Suprapubic skin (tissue), 4 donors: ENCODE measurements at regions not wholly inside any gene's neighbourhood (a gene's known extent, or its start where the extent isn't known, plus 50 kb on each side); places are given as distances from the start of the nearest gene placed in this dataset.

Source experiments
- DNase-seq, 2 donors: peaks; one replicate each; pipeline ENCODE4 v3.0.0-alpha.2; 2019; ENCODE audit warnings: low spot score in 2 of 2
- H3K27ac ChIP-seq: fragments of 200-600 bp; sonication (generic); one replicate; pipeline ENCODE4 v1.5.1; 2019
- H3K27me3 ChIP-seq: fragments of 200-600 bp; sonication (generic); one replicate; pipeline ENCODE4 v1.5.1; 2019
- H3K36me3 ChIP-seq: fragments of 200-600 bp; sonication (generic); one replicate; pipeline ENCODE4 v1.5.1; 2019
- H3K4me1 ChIP-seq: fragments of 200-600 bp; sonication (generic); one replicate; pipeline ENCODE4 v1.5.1; 2019
- H3K4me3 ChIP-seq: fragments of 200-600 bp; sonication (generic); one replicate; pipeline ENCODE4 v1.5.1; 2019; ENCODE audit warnings: mild to moderate bottlenecking
- H3K9me3 ChIP-seq: fragments of 200-600 bp; sonication (generic); one replicate; pipeline ENCODE4 v1.5.1; 2019
- EP300 ChIP-seq: sonication (generic); formaldehyde crosslinking; IDR thresholded peaks from one replicate; pipeline ENCODE4 v1.6.1; 2017; ENCODE audit warnings: antibody characterized with exemption
- POLR2A ChIP-seq, 2 donors: fragments of 450-650 bp; IDR thresholded peaks; one replicate each; pipeline ENCODE4 v1.6.1; 2017; ENCODE audit warnings: antibody characterized with exemption in 2 of 2, mild to moderate bottlenecking in 2 of 2, moderate library complexity in 2 of 2
- POLR2AphosphoS5 ChIP-seq, 3 donors: sonication (generic); formaldehyde crosslinking; IDR thresholded peaks; one replicate each; pipeline ENCODE4 v1.6.1; 2017; ENCODE audit warnings: antibody characterized with exemption in 3 of 3
- WGBS: methylation state at CpG from one replicate; pipeline ENCODE4 v1.1.5; 2018; 5-methylcytosine and 5-hydroxymethylcytosine counted together
- TF ChIP-seq, protein P1 (sequence below), 2 donors: fragments of 200-600 bp in 1 of 2; fragments of 450-650 bp in 1 of 2; sonication (generic) in 1 of 2; IDR thresholded peaks; one replicate each; pipeline ENCODE4 v1.5.1; 2016 to 2019; ENCODE audit warnings: antibody characterized with exemption in 2 of 2, mild to moderate bottlenecking in 1 of 2, moderate library complexity in 1 of 2

DNA sequence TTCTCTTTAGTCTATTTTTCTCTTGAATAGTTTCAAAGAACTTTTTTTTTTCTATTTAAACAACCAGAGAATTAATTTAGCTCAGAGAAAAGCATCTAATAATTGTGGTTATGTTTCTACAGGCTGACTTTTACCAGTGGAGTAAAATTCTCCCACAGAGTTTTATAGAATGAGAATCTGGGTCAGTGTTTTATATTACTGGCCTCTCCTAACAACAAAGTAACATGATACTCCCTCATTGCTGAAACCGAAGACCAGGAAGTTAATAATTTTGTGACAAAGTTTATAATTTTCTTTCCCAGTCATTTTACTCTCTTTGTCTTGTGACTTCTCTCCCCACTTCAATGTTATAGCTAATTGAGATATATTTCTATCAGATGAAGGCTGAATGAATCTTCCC is 946.9 kb downstream of the EPHA3 start:
- no peak for TF ChIP-seq POLR2A (IDR thresholded peaks at IDR 0.05)
- TF ChIP-seq EP300, result no peak
- TF ChIP-seq, protein P1, sequence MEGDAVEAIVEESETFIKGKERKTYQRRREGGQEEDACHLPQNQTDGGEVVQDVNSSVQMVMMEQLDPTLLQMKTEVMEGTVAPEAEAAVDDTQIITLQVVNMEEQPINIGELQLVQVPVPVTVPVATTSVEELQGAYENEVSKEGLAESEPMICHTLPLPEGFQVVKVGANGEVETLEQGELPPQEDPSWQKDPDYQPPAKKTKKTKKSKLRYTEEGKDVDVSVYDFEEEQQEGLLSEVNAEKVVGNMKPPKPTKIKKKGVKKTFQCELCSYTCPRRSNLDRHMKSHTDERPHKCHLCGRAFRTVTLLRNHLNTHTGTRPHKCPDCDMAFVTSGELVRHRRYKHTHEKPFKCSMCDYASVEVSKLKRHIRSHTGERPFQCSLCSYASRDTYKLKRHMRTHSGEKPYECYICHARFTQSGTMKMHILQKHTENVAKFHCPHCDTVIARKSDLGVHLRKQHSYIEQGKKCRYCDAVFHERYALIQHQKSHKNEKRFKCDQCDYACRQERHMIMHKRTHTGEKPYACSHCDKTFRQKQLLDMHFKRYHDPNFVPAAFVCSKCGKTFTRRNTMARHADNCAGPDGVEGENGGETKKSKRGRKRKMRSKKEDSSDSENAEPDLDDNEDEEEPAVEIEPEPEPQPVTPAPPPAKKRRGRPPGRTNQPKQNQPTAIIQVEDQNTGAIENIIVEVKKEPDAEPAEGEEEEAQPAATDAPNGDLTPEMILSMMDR (IDR thresholded peaks at IDR 0.05), result no peak
- no peak for TF ChIP-seq POLR2AphosphoS5 (IDR thresholded peaks at IDR 0.05)
- no peaks in the 10 kb centered on the region for H3K9me3 ChIP-seq
- H3K27ac ChIP-seq, result no peak overlapping the region
- WGBS, result 22% methylated on average over 1 of the region's 1 CpG
- no peaks in the 10 kb centered on the region for H3K27me3 ChIP-seq
- H3K4me1 ChIP-seq, result no peaks in the 10 kb centered on the region
- no peaks in the 10 kb centered on the region for H3K36me3 ChIP-seq
- no peak overlapping the region for H3K4me3 ChIP-seq
- no peak for DNase-seq

DNA sequence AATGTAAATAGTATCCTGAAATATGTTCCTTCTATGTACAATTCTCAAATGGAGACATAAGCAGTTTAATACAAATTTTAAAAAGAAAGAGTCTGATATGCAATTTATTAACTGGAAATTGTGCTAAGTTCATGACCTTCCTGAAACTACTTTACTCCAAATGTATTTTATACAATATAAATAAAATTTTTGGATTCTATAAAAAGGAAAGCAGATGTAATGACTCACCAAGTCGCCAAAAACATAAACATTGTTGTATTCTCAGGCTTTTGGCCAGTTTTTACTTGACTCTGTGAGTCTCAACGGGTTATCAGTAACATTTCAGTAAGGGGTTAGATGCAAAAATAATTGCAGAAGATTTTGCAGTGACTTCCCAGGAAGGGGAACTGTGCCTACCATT is 948.2 kb downstream of the EPHA3 start:
- Histone ChIP-seq H3K36me3 (no peaks in the 10 kb centered on the region), H3K4me1 (no peaks in the 10 kb centered on the region), H3K27ac (no peak overlapping the region), H3K9me3 (no peaks in the 10 kb centered on the region), H3K27me3 (no peaks in the 10 kb centered on the region), H3K4me3 (no peak overlapping the region)
- TF ChIP-seq EP300, result no peak
- TF ChIP-seq, protein P1 (IDR thresholded peaks at IDR 0.05), result no peak
- TF ChIP-seq POLR2A (IDR thresholded peaks at IDR 0.05), result no peak
- no peak for TF ChIP-seq POLR2AphosphoS5 (IDR thresholded peaks at IDR 0.05)
- WGBS, result 31% methylated on average over 2 of the region's 2 CpGs
- no peak for DNase-seq

DNA sequence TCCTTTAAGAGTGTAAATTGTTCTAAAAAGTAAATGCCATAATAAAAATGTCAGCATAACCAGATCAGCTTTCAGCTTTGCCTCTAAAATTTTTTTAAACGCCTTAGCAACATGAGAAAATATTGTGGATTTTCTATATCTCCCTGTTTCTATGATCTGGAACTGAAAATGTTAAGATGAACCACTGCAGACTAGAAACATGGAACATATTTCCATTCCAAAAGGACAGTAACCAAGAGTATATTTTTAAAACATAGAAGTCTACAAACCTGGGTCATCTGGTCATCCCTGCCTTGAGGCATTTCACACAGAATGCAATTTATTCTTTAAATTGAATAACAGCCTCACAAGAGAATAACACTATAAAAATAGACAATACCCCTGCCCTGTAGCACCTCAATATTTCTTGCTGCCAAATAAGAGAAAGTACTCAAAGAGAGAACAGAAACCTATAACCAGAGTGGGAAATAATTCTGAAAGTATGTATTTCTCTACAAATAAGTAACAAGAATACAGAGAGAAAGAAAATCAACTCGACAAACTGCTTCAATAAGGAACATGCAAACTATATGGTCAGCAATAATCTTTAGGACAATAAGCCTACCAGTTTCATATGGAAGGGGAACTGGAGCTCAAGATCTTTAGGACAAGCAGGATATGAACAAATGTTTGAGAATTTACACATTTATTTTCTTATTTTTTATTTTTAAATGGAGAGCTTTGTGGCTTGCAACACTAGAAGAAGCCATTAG is 949.0 kb downstream of the EPHA3 start:
- WGBS, result 77% methylated on average over 2 of the region's 2 CpGs
- TF ChIP-seq, protein P1 (IDR thresholded peaks at IDR 0.05), result no peak
- TF ChIP-seq EP300 (no peak), POLR2AphosphoS5 (IDR thresholded peaks at IDR 0.05) (no peak), POLR2A (IDR thresholded peaks at IDR 0.05) (no peak)
- Histone ChIP-seq H3K27ac (no peak overlapping the region), H3K4me3 (no peak overlapping the region), H3K27me3 (no peaks in the 10 kb centered on the region), H3K9me3 (no peaks in the 10 kb centered on the region), H3K4me1 (no peaks in the 10 kb centered on the region), H3K36me3 (no peaks in the 10 kb centered on the region)
- no peak for DNase-seq

DNA sequence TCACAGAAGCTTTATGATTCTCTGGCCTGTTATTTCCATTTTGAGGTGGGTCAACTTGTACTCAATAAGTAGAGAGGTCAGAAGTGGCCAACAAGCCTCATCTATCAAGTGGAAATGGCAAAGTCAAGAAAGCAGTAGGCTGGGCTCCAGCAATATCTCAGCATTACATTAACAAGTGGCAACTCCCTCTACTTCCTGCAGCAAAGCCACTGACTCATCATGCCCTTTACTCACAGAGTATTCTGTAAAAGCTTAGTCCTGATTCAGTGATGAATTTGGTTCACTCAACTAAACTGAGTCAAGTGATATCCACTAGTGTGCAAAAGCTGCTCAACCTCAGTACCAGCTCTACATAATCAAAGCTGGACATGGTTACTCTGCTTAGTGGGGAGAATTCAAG is 954.6 kb downstream of the EPHA3 start:
- no peak overlapping the region for H3K4me3 ChIP-seq
- peak overlapping the region; percentile 31 for H3K27ac ChIP-seq
- H3K4me1 ChIP-seq, result no peaks in the 10 kb centered on the region
- H3K27me3 ChIP-seq, result no peaks in the 10 kb centered on the region
- no peaks in the 10 kb centered on the region for H3K36me3 ChIP-seq
- DNase-seq, result no peak
- TF ChIP-seq POLR2AphosphoS5 (IDR thresholded peaks at IDR 0.05) (no peak), EP300 (no peak), POLR2A (IDR thresholded peaks at IDR 0.05) (no peak)
- TF ChIP-seq, protein P1 (IDR thresholded peaks at IDR 0.05), result no peak
- H3K9me3 ChIP-seq, result no peaks in the 10 kb centered on the region

- TF ChIP-seq POLR2A (IDR thresholded peaks at IDR 0.05) (no peak), EP300 (no peak), POLR2AphosphoS5 (IDR thresholded peaks at IDR 0.05) (no peak)
- TF ChIP-seq, protein P1 (IDR thresholded peaks at IDR 0.05), result no peak
- H3K4me3 ChIP-seq, result no peak overlapping the region
- WGBS, result 43% methylated on average over 2 of the region's 2 CpGs
- H3K4me1 ChIP-seq, result no peaks in the 10 kb centered on the region
- no peaks in the 10 kb centered on the region for H3K36me3 ChIP-seq
- no peaks in the 10 kb centered on the region for H3K27me3 ChIP-seq
- H3K27ac ChIP-seq, result no peak overlapping the region
- no peaks in the 10 kb centered on the region for H3K9me3 ChIP-seq
- DNase-seq, result no peak
Measured at GRCh38 chr3:90062631-90063200, 955.3 kb downstream of the EPHA3 start.
